GM19324 (cell line): ENCODE measurements at regions not wholly inside any gene's neighbourhood (a gene's known extent, or its start where the extent isn't known, plus 50 kb on each side); places are given as distances from the start of the nearest gene placed in this dataset.

ENCODE experiments used
- ATAC-seq: cut with Tn5 transposase; IDR thresholded peaks from one replicate; pipeline ENCODE4 v1.9.1; 2021; ENCODE audit warnings: mild to moderate bottlenecking, moderate library complexity; ENCODE audit not compliant: unreplicated experiment, low FRiP score

DNA sequence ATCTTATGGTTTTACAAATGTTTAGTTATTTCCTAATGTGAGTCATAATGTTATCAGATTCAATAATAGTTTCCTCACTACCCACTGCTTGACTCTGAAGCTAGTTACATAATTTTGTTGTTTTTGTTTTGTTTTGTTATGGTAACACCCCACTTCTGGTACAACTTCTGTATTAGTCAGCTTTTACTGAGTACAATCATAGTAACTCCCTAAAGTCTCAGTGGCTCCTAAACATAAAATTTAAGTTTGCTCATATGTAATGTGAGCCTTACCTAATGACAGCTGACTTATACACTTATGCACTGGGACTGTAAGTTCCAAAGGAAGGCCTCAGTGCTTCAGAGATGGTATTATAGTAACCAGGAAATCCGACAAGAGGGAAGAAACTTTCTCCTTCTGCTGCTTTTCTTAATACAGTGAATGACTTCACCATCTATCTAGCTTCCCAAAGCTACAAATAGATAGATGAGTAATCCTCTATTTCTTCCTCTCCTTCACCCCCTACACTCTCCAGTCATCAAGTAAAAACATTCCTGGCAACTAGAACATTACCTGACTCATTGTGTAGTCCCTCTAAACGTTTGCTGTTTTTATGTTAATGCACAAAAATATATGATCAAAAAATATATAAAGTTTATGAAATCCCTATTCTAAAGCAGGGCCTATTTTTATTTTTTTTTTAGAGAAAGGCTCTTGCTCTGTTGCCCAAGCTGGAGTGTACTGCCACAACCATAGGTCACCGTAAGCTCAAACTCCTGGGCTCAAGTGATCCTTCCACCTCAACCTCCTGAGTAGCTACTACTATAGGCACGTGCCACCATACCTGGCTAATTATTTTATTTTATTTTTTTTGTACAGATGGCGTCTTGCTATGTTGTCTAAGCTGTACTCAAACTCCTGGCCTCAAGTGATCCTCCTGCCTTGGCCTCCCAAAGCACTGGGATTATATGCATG lies 563.0 kb downstream of the SOX6 start:
- ATAC-seq: no peak

DNA sequence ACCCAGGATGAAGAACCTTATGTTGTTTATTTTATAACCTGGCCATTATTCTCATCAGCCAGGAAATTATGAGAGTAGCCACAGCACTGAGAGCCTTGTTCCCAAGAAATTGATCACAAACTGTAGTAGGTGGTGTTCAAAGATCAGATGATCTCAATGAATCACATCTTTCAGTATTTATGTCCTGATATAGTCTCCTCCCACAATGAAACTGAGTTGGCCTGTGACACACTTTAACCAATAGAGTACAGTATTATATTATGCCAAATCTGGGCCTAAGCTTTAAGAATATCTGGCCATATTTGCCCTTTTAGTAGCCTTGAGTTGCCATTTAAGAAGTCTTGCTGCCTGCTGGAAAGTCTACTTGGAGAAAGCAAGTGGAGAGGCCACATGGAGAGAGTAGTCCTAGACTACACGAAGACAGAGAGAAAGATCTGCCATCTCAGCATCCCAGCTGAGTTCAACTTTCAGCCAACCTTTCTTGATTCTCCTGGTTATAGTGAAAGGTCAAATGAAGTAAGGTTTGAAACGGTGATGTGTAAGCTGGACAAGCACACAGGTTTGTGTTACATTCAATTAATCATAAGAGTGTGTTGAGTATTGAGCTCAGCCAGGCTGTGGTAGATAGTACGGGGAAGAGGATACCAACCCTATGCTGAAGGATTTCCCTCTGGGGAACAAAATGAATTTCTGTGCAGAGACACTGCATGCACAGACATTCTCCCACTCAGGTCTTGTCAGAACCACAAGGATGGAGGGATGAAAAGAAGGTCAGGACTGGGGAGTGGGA lies 561.8 kb downstream of the SOX6 start:
- no peak for ATAC-seq

DNA sequence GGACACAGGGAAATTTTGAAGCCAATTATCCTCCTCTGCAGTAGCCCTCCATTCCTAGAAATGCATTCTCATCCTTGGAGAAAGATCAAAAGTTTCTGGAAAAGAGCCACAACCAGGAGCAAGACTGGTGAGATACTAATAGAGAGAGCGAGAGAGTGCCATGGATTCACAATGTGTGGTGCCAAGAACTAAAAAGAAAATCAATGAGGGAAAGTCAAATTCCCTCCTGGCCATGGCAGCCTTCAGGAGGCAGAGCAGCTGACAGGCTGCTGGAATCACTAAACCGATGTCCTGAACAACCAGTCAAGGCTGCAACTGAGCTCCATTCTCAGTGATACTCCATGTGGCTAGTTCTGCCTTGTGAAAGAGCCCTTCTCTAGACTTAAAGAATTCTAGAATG lies 561.0 kb downstream of the SOX6 start:
- no peak for ATAC-seq

DNA sequence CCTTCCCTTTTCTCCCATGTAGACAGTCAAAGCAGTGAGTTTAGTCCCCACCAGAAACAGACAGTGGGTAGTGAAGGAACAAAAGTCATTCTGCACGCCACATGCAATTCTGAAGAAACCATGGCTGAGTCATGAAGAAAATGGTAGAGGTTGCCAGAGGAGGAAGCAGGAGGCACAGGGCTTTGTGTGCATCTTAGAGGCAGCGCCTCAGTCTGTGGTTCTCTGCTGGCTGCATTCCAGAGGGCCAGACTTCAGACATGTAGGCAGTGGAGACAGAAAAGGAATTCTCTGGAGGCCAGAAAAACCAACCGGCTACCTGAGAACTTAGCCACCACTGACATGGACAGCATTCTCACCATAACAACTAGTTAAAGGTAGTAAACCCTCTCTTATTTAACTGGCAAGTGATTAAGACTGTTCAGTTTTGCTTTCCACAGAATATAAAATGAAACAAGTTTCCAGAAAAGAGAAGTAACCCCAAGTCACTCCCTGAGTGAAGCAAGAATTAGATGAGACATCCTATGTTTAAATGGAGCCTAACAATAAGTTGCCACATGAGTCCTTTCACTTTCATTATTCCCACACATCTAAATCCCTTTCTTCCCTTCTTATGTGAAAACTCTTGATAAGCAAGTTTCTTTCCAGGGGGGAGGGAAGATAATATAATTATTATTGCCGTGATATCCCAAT lies 556.1 kb downstream of the SOX6 start:
- ATAC-seq: no peak

DNA sequence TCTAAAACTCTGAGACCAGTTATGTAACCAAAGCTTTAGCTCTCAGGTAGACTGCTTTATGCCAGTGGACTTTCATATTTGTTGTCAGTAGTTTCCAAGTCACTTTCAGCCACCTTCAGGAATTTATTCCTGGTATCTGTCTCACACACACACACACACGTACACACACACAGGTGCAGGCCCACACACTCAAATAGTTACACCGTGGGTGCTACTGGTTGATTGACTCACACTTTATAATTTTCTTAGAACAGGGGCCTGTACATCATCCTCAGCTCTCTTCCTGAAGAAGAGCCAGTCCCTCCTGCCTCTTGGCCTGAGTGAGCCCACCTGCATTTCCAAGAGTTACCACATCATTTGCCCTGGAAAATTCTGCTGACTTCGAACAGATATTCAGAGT lies 555.2 kb downstream of the SOX6 start:
- no peak for ATAC-seq

DNA sequence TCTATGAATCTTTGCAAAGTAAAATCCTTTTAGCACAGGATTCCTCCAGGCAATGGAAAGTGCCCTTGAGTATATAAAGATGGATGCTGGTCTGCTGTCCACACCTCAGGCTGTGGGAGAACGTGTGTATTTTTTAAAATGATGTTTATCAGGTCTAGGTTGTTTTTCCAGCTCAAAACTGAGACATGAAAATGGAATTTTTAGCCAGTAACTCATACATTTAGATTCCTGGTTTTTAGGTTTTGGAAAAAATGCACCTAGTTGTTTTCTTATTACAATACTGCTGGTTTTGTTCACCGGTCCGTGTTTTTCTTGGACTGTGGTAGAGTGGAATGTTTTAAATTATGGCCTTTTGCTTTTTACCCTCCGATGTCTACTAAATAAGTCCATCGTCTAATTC lies 554.7 kb downstream of the SOX6 start:
- ATAC-seq: no peak

DNA sequence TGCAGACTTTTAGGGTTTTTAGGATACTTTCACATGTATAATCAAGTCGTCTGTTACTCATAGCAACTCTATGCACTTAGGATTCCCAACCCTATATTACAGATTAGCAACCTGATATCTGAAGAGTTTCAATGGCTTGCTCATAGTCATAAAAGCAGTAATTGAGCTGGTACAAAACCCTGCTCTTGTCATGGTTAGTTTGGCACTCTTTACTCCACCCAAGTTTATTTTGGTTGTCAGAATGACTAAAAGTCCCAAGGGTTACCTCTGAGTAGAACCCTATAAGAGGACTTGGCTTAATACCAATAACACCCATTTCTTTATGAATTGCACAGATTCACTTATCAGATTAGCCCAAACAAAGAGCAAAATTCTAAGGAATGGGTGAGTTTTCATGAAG lies 550.6 kb downstream of the SOX6 start:
- no peak for ATAC-seq

DNA sequence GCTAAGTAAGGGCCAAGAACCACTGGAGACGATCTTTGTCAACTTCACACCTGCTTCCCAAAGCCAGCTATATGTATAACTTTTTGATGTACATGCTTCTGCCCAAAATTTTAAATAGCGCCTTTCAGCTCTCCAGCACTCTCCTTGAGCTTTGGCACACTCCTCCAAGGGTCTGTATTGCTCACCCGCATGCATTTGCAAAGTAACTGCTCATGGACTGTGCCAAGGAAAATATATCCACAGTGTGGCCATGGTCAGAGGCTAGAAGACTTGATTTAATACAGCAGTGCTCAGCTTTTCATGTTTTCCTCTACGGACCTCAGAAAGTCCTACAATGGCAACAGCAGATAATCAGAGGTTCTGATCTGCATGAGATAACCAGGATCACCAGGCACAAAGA lies 550.1 kb downstream of the SOX6 start:
- no peak for ATAC-seq

DNA sequence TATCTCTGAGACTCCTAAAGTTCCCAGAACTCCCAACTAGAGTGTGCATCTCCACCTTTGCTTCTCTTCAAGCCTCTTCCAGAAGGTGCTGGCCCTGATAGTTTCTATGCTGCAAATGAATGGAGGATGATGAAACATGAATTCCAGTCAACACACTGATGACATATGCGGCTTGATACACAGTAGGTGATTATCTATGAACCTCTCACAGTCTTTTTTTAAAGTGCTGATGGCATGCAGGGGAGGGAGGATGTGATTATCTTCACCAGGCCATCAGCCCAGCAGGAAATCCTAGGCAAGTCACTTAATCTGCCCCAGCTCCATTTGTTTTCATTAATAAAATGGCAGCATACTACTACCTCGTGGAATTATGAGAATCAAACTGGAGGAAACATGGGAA lies 548.5 kb downstream of the SOX6 start:
- ATAC-seq: no peak

DNA sequence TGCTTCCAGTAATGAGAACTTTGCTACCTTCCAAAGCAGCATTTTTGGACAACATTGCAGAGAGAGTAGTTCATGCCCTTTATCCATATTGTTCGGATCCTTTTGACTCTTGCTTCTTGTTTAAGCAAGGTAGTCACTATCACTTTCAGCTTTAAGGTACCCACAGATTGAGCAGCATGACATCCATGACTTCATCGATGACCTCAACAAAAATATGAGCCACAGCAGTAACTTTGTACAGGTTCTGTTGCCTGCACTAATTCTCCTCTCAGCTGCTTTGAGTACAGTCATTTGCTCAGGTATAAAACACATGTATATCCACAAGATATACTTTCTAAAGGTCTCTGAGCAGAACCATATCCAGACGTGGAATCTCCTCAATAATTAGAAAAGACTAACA lies 546.3 kb downstream of the SOX6 start:
- ATAC-seq: no peak

DNA sequence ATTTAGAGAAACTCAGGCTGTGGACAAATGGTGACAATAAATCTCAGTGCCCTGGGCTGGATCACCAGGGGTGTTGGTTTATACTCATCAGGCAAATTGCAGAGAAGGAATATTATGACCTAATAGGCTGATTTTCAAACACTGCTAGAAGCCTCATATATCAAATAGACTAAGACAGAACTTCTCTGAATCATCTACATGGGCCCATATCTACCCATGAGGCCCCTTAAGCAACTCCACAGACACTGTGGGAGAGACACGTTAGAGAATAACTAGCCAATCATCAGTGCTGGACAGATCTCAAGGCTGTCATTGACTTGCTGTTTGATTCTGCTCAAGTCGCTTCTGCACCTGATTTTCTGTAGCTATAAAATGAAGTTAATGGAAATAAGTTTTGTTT lies 545.8 kb downstream of the SOX6 start:
- ATAC-seq: no peak

DNA sequence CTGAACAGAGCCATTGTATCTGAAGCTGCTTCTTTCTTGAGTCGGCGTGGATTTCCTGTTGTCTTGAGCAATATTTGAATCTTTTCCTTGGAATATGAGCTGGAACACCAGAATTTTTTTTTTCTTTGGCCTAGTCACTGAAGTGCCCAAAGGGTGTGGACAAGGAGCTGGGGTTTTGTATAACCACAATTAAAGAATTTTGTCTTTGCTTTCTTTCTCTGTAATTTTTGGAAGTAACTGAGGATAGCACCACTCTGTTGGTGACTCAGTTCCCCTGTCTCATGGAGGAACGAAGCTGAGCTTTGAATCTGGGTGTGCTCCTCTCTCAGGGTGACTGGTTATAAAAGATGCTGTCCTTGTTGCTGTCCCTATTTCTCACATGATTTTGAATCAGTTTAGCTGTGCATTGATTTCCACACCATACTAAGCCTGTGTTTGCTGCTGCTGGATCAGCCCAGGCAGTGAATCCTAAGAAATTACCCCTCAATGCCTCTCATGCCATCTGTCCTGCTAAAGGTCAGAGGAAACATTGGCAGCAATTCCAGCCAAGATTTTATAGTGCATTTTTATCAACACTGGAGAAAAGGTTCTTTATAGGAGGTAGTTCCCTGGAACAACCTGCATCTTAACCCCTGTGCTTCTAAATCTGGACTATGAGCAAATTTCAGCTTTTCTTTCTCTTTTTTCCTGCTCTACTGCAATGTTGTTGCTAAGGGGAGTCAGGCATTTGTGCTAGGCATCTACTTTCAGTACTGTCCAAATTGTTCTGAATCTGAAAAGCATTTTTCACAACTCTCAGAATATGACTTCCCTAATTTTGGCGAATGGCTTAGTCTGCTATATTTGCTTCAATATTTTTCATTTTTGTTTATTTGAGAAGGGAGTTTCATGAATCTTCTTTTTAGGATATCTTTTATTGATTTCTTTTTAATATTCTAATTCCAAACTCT lies 540.8 kb downstream of the SOX6 start:
- no peak for ATAC-seq

DNA sequence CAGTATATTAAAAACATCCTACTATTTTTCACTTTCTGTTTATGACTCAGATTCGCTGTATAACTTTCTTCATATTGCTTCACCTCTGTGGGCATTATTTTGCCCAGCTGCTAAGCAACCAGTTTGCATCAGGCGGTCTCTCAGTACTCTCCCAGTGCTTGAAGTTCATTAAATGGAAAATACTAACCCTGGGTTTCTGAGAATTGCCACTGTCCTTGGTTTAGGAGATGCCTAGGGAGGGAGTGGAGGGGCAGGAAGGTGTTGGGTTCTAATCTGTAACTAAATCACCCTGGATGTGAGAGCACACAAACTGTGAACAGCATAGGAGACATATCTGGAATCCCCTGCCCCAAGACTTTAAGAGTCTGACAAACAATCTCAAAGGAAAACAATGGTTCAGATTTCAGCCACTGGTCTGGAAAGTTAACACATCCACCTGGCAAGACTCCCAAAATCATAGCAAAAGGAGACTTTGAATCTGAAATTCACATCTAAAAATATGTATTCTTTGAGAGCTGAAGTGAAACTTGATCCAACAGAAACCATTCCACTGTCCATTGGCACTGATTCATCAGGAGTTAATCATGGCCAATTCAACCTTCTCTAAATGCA lies 540.0 kb downstream of the SOX6 start:
- no peak for ATAC-seq

DNA sequence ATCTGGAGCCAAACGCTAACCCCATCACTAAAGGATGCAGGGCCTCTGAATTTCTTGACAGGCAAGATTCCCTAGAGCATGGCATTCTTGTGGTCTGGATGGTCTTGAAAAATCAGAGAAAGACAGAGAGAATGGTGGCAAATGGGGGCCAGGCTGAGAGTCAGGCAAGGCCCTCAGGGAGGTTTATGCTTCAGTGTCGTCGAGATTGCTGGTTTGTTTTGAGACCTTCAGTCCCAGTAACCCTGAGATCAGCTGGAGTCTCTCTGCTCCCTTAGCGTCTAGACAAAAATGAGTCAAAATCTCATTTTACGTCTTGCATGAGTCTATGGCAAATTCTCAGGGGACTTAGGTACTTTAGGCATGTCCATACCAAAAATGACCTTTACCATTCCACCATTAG lies 539.3 kb downstream of the SOX6 start:
- ATAC-seq: no peak

DNA sequence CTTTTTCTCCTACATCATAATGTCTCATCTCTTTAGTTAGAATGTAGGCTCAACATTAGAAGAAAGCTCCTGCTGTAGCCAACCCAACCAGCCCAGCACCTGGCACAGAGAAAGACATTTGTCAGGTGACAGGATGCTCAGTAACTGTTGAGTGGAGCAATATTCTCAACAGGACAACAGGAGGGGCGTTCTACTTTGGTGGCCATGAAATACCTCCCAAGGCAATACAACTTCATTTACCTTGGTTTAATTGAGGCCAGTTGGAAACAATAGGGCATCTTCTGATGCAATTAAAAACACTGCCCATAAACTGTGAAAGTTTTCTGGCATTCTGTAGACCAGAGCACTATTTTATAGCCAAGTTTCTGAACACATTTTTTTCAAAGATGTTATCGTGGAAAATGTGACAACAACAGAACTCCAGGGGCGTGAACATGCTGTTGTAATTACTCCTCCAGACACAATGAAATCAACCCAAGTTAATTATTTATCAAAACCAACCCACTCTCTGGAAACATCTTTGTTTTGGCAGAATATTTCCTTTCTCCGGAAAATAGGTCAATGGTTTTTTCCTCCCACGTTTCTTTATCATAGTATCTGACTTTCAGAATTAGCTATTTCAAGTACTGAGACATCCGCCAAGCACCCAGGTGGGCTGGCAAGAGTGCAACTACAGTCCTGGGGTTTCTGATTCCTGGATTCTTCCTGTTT lies 538.1 kb downstream of the SOX6 start:
- no peak for ATAC-seq

DNA sequence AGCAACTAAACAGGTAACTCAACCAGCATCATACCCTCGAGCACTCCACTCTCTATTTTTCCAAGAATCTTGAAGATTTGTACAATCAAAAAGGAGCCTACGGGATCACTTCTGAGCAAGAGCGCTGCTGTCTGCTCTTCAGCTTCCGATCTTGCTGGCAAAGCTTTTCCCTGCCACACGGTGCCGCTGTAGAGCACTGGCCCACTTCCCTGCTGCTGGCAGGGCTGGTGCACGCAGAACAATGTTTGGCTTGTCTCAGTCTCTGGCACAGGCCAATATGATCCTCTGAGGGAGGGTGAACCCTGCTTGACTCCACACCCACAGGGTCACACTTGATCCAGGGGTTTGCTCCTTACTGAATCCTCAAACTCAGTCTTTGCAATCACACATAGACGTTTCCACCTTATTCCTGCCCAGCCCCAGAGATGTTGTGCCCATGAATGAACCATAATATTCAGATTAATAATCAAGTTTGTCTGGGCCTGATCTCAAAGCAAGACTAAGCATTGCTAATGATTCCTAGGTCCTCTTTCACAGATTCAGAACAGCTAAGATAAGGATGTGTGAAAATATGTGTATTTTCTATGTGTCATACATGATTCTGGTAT lies 536.6 kb downstream of the SOX6 start:
- peak; percentile 91 for ATAC-seq

DNA sequence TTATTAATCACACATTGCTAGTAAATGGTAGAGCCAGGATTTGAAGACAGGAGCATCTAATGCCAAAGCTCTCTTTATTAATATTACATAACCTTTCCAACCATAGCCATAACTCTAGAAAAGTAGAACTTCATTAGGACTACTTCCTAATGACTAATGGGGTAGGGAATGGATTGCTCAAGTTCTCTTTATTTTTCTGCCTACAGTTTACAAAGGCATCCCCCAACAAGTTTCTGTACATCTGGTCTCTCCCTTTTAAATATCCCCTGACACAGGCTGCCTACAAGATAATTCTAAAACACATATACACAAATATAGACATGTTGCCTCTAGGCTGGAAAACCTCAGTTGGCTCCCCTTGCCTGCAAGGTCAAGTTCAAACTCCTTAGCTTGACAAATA lies 534.9 kb downstream of the SOX6 start:
- no peak for ATAC-seq

DNA sequence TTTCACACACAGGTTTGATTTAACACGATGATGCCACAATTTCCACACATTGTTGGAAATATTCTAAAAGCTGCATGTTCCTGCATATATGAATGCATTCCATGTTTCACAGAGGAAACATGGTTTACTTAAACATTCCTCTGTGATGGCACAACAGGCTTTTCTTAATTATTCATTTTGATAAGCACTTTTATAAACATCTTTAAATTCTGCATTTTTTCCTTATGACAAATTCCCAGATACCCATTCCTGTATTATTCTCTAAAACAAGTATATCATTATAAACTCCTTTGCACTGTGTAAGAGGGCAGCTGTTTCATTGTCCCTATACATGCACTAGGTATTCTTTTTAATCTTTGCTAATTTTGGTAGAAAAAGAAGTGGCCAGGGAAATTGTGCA lies 532.3 kb downstream of the SOX6 start:
- no peak for ATAC-seq
